ENCODE measurements at regions not wholly inside any gene's neighbourhood (a gene's known extent, or its start where the extent isn't known, plus 50 kb on each side); places are given as distances from the start of the nearest gene placed in this dataset.
"Not testable (repeated sequence)": the region's sequence is repeated elsewhere in the genome, so short reads cannot be mapped to it uniquely, and the experiment has no call there.

DNA sequence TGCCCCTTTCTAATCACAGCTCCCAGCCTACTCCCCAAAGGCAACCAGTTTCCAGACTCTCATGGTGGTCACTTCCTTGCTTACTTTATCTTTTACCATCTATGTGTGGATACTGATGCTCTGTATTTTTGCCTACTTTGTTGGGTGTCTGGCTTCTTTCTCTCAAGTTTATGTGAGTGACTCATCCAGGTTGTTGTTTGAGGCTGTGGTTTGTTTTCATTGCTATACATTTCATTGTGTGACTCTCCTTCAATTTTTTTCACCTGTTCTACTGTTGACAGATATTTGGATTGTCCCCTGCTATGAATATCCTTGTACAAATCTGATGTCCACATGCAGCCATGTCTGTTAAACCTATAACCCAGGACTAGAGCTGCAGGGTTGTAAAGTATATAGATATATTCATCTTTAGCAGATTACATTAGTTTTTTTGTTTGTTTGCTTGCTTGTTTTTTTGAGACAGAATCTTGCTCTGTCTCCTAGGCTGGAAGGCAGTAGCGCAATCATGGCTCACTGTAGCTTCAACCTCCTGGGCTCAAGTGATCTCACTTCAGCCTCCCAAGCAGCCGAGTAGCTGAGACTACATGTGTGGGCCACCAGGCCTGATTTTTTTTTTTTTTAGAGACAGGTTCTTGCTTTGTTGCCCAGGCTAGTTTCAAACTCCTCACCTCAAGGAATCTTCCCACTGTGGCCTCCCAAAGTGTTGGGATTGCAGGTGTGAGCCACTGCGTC, 72.9 kb upstream of the EEF1E1 start:
- Histone ChIP-seq H3K4me3 (no peak overlapping the region), H3K9me3 (no peaks in the 10 kb centered on the region), H3K36me3 (ENCODE audit: low read depth) (no peaks in the 10 kb centered on the region), H3K4me1 (ENCODE audit: low read depth) (no peaks in the 10 kb centered on the region)
- DNase-seq (no peak), ATAC-seq (no peak)
- TF ChIP-seq, protein P1, sequence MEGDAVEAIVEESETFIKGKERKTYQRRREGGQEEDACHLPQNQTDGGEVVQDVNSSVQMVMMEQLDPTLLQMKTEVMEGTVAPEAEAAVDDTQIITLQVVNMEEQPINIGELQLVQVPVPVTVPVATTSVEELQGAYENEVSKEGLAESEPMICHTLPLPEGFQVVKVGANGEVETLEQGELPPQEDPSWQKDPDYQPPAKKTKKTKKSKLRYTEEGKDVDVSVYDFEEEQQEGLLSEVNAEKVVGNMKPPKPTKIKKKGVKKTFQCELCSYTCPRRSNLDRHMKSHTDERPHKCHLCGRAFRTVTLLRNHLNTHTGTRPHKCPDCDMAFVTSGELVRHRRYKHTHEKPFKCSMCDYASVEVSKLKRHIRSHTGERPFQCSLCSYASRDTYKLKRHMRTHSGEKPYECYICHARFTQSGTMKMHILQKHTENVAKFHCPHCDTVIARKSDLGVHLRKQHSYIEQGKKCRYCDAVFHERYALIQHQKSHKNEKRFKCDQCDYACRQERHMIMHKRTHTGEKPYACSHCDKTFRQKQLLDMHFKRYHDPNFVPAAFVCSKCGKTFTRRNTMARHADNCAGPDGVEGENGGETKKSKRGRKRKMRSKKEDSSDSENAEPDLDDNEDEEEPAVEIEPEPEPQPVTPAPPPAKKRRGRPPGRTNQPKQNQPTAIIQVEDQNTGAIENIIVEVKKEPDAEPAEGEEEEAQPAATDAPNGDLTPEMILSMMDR (IDR thresholded peaks at IDR 0.05) = no peak
- intact Hi-C loops (cut with DNase I, micrococcal nuclease) = no loop called here

DNA sequence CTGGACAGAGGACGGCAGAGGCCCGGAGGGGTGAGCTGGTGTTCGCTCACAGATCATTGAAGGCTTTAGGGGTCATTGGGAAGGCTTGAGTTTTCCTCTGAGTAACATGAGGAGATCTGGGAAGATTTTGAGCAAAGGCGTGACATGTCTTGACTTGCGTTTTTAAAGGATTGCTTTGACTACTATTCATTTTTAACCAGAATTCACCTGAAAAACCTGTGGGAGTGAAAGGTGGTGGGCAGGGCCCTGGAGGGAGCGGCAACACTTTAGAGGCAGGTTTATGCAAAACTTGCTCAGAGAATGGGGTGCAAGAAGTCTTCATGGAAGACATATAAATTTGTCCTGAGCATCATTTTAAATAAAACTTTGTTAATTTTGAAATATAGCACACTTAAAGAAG, 72.2 kb upstream of the EEF1E1 start:
- TF ChIP-seq, protein P1 (IDR thresholded peaks at IDR 0.05) = no peak
- ATAC-seq = no peak
- intact Hi-C loops (cut with DNase I, micrococcal nuclease) = no loop called here
- no peak for DNase-seq
- Histone ChIP-seq H3K4me3 (no peak overlapping the region), H3K36me3 (ENCODE audit: low read depth) (no peaks in the 10 kb centered on the region), H3K4me1 (ENCODE audit: low read depth) (no peaks in the 10 kb centered on the region), H3K9me3 (no peaks in the 10 kb centered on the region)

DNA sequence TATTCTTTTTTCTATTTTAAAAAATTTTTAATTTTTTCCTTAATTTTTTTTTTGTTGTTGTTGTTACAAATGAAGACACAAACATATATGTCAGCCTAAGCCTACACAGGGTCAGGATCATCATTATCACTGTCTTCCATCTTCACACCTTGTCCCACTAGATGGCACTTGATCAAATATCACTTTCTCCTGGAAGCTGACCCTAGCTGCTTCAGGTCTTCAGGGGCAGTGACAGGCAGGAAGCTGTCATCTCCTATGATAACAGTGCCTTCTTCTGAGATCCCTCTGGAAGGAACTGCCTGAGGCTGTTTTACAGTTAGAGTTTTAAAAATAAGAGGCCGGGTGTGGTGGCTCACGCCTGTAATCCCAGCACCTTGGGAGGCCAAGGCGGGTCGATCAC, 70.2 kb upstream of the EEF1E1 start:
- intact Hi-C loops (cut with DNase I, micrococcal nuclease) = no loop called here
- Histone ChIP-seq H3K36me3 (ENCODE audit: low read depth) (no peaks in the 10 kb centered on the region), H3K4me1 (ENCODE audit: low read depth) (no peaks in the 10 kb centered on the region), H3K4me3 (no peak overlapping the region), H3K9me3 (no peaks in the 10 kb centered on the region)
- DNase-seq (no peak), ATAC-seq (no peak)
- TF ChIP-seq, protein P1 (IDR thresholded peaks at IDR 0.05) = no peak

DNA sequence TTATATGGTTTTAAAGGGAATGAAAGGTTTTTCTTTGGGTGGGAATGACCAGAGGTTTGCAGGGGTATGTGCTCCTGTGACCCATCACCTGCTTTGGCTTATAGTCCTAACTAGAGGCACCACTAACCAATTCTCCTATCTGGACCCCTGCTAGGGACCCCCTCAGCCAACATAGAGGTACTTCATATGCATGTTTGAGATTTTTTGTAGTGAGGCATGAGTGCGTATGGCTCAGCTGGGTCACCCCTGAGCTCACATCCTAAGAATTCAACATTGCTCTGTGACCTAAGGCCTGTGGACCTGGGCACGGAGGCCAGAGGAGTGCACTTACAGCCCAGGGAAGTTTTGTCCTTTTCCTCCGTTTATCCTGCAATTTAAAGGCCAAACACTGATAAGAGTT, 68.4 kb upstream of the EEF1E1 start:
- intact Hi-C loops (cut with DNase I, micrococcal nuclease) = no loop called here
- Histone ChIP-seq H3K9me3 (no peaks in the 10 kb centered on the region), H3K36me3 (ENCODE audit: low read depth) (no peaks in the 10 kb centered on the region), H3K4me1 (ENCODE audit: low read depth) (no peaks in the 10 kb centered on the region), H3K4me3 (no peak overlapping the region)
- DNase-seq = no peak
- ATAC-seq = no peak
- TF ChIP-seq, protein P1 (IDR thresholded peaks at IDR 0.05) = no peak

- DNase-seq (no peak), ATAC-seq (no peak)
- no peaks in the 10 kb centered on the region for H3K36me3 ChIP-seq (ENCODE audit: low read depth)
- intact Hi-C loops (cut with DNase I, micrococcal nuclease) = no loop called here
- H3K4me3 ChIP-seq = no peak overlapping the region
- TF ChIP-seq, protein P1 (IDR thresholded peaks at IDR 0.05) = no peak
- no peaks in the 10 kb centered on the region for H3K4me1 ChIP-seq (ENCODE audit: low read depth)
- H3K9me3 ChIP-seq = no peaks in the 10 kb centered on the region
Measured at GRCh38 chr6:8170245-8170644, 67.9 kb upstream of the EEF1E1 start.

DNA sequence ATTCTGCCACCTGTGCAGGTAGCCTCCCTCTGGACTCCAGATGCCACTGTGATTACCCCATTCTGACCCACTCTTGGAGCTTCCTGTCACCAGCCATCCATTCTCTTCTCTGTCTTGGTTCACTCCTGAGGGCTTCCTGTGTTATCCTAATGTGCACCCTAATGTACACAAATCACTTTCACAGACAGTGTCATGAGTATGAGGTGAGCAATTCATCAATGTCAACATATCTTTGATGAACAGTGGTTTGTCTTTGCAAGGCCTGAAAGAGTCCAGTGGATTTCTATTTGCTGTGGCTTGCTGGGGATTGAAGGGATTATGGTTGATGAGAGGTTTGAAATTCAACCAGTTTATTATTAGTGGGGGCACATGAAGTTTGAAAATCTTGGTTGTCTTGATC, 63.8 kb upstream of the EEF1E1 start:
- no peak overlapping the region for H3K4me3 ChIP-seq
- intact Hi-C loops (cut with DNase I, micrococcal nuclease) = no loop called here
- no peaks in the 10 kb centered on the region for H3K4me1 ChIP-seq (ENCODE audit: low read depth)
- DNase-seq (no peak), ATAC-seq (no peak)
- TF ChIP-seq, protein P1 (IDR thresholded peaks at IDR 0.05) = no peak
- H3K36me3 ChIP-seq (ENCODE audit: low read depth) = no peaks in the 10 kb centered on the region
- no peaks in the 10 kb centered on the region for H3K9me3 ChIP-seq

GRCh38 chr6:8165008-8165407, 62.7 kb upstream of the EEF1E1 start:
- H3K9me3 ChIP-seq; DNase-seq; H3K4me1 ChIP-seq (ENCODE audit: low read depth); H3K4me3 ChIP-seq; intact Hi-C loops (cut with DNase I, micrococcal nuclease); H3K36me3 ChIP-seq (ENCODE audit: low read depth); ATAC-seq: not testable (repeated sequence)

GRCh38 chr6:8164281-8164680, 61.9 kb upstream of the EEF1E1 start:
- H3K9me3 ChIP-seq; H3K36me3 ChIP-seq (ENCODE audit: low read depth); H3K4me3 ChIP-seq; H3K4me1 ChIP-seq (ENCODE audit: low read depth); intact Hi-C loops (cut with DNase I, micrococcal nuclease); DNase-seq; ATAC-seq: not testable (repeated sequence)

Measured in mucosa of descending colon (tissue), 3 donors.